ENCODE measurements at regions not wholly inside any gene's neighbourhood (a gene's known extent, or its start where the extent isn't known, plus 50 kb on each side); places are given as distances from the start of the nearest gene placed in this dataset.

DNA sequence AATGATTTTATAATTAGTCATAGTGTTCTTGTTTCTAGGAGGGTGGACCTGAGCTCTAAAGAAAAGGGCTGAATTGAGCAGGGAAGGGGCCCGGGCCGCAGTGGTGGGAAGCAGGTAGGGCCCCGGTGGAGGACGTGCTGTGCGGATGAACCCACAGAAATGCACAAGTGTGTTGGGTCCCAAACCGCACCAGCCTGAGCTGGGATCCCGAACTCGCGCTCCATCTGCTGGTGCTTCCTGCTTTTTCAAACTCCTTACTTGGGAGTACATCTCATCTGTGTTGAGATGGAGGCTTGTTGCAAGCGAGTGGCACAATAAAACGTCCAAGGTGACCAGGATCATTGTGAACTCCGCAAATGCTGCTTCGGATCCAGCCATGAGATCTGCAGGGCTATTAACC lies 244.8 kb upstream of the IGF1R start:
- intact Hi-C loops (cut with micrococcal nuclease) (no loop called here), dilution Hi-C loops (cut with MboI; ENCODE audit: extremely low pct_ligation_motif_present, low sequenced_read_pairs) (no loop called here)
- TF ChIP-seq EZH2 (IDR thresholded peaks at IDR 0.05; ENCODE audit: borderline replicate concordance, low read depth, low read length, severe bottlenecking) (no peak), FOS (IDR thresholded peaks at IDR 0.05; ENCODE audit: borderline replicate concordance, insufficient read depth, low read length) (no peak)
- Histone ChIP-seq H3K36me3 (ENCODE audit: control insufficient read depth in 2 of 2, extremely low read depth in 1 of 2, insufficient read depth in 2 of 2, low read length in 2 of 2) (no peaks in the 10 kb centered on the region), H4K20me1 (replicated peaks; ENCODE audit: control insufficient read depth, extremely low read depth, insufficient read depth, low read length) (no peaks in the 10 kb centered on the region), H3K27me3 (ENCODE audit: control insufficient read depth in 2 of 2, insufficient read depth in 2 of 2, low read length in 2 of 2) (no peaks in the 10 kb centered on the region), H3K4me3 (replicated peaks in 1 of 3; ENCODE audit: insufficient read depth in 1 of 3, low read depth in 1 of 3, low read length in 3 of 3) (no peak overlapping the region), H2AFZ (ENCODE audit: low read depth, low read length) (no peak overlapping the region), H3K9ac (replicated peaks; ENCODE audit: extremely low read depth, insufficient read depth, low read length) (no peak overlapping the region), H3K4me2 (ENCODE audit: insufficient read depth, low read length) (no peak overlapping the region), H3K9me3 (replicated peaks; ENCODE audit: control insufficient read depth, insufficient read depth, low read length) (no peaks in the 10 kb centered on the region), H3K4me1 (ENCODE audit: control insufficient read depth, extremely low read depth, insufficient read depth, low read length) (no peaks in the 10 kb centered on the region), H3K9me1 (replicated peaks; ENCODE audit: control insufficient read depth, extremely low read depth, insufficient read depth, low read length) (no peaks in the 10 kb centered on the region), H3K79me2 (ENCODE audit: control insufficient read depth, insufficient read depth, low read length) (no peaks in the 10 kb centered on the region), H3K27ac (ENCODE audit: insufficient read depth, low read depth, low read length) (no peak overlapping the region)
- BruUV-seq (replicated peaks) = no TSS peak
- FAIRE-seq (no peak), DNase-seq (ENCODE audit: low read depth, low spot score) (no peak)
- CTCF ChIA-PET = interaction anchor here (1.4 kb wide), 1 partner anchor 25 kb away, joined by 3 read pairs; no protein-coding TSS in a partner anchor
- POLR2A ChIA-PET = no interaction called here

DNA sequence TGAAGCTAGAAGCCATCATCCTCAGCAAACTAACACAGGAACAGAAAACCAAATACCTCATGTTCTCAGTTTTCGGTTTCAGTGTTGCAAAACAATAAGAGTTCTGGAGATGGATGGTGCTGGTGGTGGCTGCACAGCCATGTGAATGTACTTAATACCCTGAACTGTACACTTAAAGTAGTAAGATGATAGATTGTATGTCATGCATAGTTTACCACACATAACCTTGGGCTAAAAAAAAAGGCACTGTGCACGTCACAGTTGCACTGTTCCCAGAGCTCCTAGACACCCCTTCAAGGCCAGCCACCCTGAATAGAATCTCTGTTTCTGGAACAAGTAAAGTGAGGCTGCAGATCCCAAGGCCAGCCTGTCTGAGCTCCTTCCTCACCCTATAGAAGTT lies 243.3 kb upstream of the IGF1R start:
- Histone ChIP-seq H3K9me1 (replicated peaks; ENCODE audit: control insufficient read depth, extremely low read depth, insufficient read depth, low read length) (no peaks in the 10 kb centered on the region), H4K20me1 (replicated peaks; ENCODE audit: control insufficient read depth, extremely low read depth, insufficient read depth, low read length) (no peaks in the 10 kb centered on the region), H3K27me3 (ENCODE audit: control insufficient read depth in 2 of 2, insufficient read depth in 2 of 2, low read length in 2 of 2) (no peaks in the 10 kb centered on the region), H3K9me3 (replicated peaks; ENCODE audit: control insufficient read depth, insufficient read depth, low read length) (no peaks in the 10 kb centered on the region), H3K4me3 (replicated peaks in 1 of 3; ENCODE audit: insufficient read depth in 1 of 3, low read depth in 1 of 3, low read length in 3 of 3) (no peak overlapping the region), H3K9ac (replicated peaks; ENCODE audit: extremely low read depth, insufficient read depth, low read length) (no peak overlapping the region), H3K79me2 (ENCODE audit: control insufficient read depth, insufficient read depth, low read length) (no peaks in the 10 kb centered on the region), H3K36me3 (ENCODE audit: control insufficient read depth in 2 of 2, extremely low read depth in 1 of 2, insufficient read depth in 2 of 2, low read length in 2 of 2) (no peaks in the 10 kb centered on the region), H3K4me1 (ENCODE audit: control insufficient read depth, extremely low read depth, insufficient read depth, low read length) (no peaks in the 10 kb centered on the region), H3K27ac (ENCODE audit: insufficient read depth, low read depth, low read length) (no peak overlapping the region), H3K4me2 (ENCODE audit: insufficient read depth, low read length) (no peak overlapping the region), H2AFZ (ENCODE audit: low read depth, low read length) (no peak overlapping the region)
- DNase-seq (ENCODE audit: low read depth, low spot score) (no peak), FAIRE-seq (no peak)
- no TSS peak for BruUV-seq (replicated peaks)
- ChIA-PET CTCF (no interaction called here), POLR2A (no interaction called here)
- dilution Hi-C loops (cut with MboI; ENCODE audit: extremely low pct_ligation_motif_present, low sequenced_read_pairs) (no loop called here), intact Hi-C loops (cut with micrococcal nuclease) (no loop called here)
- TF ChIP-seq GATA2 (IDR thresholded peaks at IDR 0.05; ENCODE audit: insufficient read depth, insufficient read length, low read depth, low read length) (no peak), FOS (IDR thresholded peaks at IDR 0.05; ENCODE audit: borderline replicate concordance, insufficient read depth, low read length) (no peak), EZH2 (IDR thresholded peaks at IDR 0.05; ENCODE audit: borderline replicate concordance, low read depth, low read length, severe bottlenecking) (no peak), MYC (IDR thresholded peaks at IDR 0.05; ENCODE audit: low read depth, low read length) (no peak), POLR2AphosphoS5 (IDR thresholded peaks at IDR 0.05; ENCODE audit: insufficient read depth, low read depth, low read length) (no peak), POLR2A (IDR thresholded peaks at IDR 0.05; ENCODE audit: low read depth, low read length) (no peak), JUN (IDR thresholded peaks at IDR 0.05; ENCODE audit: borderline replicate concordance, insufficient read depth, insufficient read length, low read depth) (no peak)
- TF ChIP-seq, protein P1, sequence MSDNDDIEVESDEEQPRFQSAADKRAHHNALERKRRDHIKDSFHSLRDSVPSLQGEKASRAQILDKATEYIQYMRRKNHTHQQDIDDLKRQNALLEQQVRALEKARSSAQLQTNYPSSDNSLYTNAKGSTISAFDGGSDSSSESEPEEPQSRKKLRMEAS (IDR thresholded peaks at IDR 0.05; ENCODE audit: insufficient read depth, insufficient read length) = no peak
- TF ChIP-seq, protein P2, sequence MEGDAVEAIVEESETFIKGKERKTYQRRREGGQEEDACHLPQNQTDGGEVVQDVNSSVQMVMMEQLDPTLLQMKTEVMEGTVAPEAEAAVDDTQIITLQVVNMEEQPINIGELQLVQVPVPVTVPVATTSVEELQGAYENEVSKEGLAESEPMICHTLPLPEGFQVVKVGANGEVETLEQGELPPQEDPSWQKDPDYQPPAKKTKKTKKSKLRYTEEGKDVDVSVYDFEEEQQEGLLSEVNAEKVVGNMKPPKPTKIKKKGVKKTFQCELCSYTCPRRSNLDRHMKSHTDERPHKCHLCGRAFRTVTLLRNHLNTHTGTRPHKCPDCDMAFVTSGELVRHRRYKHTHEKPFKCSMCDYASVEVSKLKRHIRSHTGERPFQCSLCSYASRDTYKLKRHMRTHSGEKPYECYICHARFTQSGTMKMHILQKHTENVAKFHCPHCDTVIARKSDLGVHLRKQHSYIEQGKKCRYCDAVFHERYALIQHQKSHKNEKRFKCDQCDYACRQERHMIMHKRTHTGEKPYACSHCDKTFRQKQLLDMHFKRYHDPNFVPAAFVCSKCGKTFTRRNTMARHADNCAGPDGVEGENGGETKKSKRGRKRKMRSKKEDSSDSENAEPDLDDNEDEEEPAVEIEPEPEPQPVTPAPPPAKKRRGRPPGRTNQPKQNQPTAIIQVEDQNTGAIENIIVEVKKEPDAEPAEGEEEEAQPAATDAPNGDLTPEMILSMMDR (IDR thresholded peaks at IDR 0.05; ENCODE audit: extremely low read depth in 1 of 2, insufficient read depth in 1 of 2, low read depth in 1 of 2, low read length in 2 of 2) = no peak
